ENCODE measurements at regions not wholly inside any gene's neighbourhood (a gene's known extent, or its start where the extent isn't known, plus 50 kb on each side); places are given as distances from the start of the nearest gene placed in this dataset.

GRCh38 chr14:22070119-22070982, 396.7 kb upstream of the OR4E1 start:
- DNase-seq = no peak

DNA sequence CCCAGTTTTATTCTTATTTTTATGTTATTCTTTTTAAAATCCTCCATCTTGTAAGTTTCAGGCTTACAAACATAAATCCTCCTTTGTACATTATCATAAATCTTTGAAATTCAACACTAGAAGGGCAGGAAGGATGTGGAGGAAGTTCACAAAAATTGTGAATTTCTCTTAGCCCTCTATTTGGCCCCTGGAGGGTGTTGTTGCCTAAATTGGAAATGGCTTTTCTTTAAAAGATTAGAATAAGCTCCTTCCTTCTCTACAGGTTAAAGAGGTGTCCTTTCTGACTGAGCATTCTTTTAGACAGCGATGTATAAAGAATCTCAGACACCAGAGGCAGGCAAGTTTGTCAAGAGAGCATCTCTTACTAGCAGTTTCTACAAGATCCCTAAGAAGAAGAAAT, 391.7 kb upstream of the OR4E1 start:
- no peak for DNase-seq

- no peak for DNase-seq
These were observed 385.6 kb upstream of the OR4E1 start for GRCh38 chr14:22059201-22059600.

DNA sequence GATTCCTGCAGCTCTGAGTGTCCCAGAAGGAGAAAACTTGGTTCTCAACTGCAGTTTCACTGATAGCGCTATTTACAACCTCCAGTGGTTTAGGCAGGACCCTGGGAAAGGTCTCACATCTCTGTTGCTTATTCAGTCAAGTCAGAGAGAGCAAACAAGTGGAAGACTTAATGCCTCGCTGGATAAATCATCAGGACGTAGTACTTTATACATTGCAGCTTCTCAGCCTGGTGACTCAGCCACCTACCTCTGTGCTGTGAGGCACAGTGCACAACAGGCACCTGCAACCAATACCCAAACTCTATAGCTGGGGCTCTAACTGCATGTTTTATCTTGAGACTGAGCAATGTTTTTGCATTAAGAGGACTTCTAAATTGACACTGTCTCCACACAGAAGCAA, 379.2 kb upstream of the OR4E1 start:
- no peak for DNase-seq

DNA sequence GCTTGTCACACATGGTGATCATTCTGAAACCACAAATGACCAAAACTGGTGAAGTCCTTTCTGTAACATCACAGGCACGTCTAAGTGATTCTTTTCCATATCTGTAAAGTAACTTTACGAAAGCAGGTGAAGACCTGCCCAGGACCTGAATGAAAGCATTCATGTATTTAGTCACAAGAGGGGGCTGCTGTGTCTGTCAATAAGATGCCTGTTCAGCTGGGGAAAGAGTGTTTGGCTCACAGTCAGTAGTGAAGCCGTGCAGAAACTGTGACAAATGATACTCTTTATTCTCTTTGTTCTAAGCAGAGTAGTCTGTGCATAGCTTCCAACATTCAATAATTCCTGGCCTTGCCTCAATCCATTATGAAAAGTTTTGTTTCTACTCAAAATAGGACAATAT, 373.5 kb upstream of the OR4E1 start:
- DNase-seq = peak in 10 of 51 donors; percentile 2 to 33 (median 12)

GRCh38 chr14:22046063-22046462, 372.4 kb upstream of the OR4E1 start:
- no peak for DNase-seq

- no peak for DNase-seq
These were observed 370.6 kb upstream of the OR4E1 start for GRCh38 chr14:22044193-22044592.

- DNase-seq = no peak
These were observed 367.1 kb upstream of the OR4E1 start for GRCh38 chr14:22040781-22041125.

- peak in 1 of 51 donors; percentile 0 for DNase-seq
These were observed 366.5 kb upstream of the OR4E1 start for GRCh38 chr14:22039938-22040780.

- DNase-seq = no peak
These were observed 363.1 kb upstream of the OR4E1 start for GRCh38 chr14:22036541-22037239.

DNA sequence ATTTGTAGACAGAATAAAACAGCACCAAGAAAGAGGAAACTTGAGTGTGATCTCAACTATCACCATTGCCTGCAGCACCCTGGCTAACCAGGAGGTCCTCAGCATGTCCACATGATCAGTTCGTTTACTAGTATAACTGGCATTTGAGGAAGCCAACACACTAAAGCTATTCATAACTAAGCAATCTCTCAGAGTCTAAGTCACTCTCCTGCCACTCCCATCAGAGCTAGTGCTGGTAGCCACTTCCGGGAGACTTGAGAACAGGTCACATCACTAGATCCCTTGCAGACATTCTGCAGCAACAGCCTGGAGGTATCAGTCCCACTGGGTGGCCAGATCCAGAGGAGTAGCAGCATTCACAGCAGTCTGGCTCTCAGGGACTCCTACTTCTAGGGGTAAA, 352.9 kb upstream of the OR4E1 start:
- no peak for DNase-seq

DNA sequence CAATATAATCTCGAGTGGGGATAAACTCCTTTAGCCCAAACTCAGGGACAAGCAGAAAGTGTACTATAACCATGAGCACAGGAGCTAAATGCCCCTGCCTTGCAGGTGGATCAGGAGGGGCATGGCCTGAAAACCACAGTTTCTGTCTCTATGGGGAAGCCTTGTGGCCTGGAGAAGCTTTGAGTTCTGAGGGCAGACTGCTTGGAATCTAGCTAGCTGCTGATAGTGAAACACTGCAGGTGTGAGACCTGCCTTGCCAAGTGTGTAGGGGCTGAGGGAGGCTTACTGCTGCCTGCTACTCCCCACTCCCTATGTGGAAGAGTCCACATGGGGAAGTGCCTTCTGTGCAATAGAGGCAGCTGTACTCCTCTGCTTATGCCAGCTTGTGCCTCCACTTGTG, 352.3 kb upstream of the OR4E1 start:
- no peak for DNase-seq

GRCh38 chr14:22024137-22024536, 350.5 kb upstream of the OR4E1 start:
- DNase-seq = no peak

DNA sequence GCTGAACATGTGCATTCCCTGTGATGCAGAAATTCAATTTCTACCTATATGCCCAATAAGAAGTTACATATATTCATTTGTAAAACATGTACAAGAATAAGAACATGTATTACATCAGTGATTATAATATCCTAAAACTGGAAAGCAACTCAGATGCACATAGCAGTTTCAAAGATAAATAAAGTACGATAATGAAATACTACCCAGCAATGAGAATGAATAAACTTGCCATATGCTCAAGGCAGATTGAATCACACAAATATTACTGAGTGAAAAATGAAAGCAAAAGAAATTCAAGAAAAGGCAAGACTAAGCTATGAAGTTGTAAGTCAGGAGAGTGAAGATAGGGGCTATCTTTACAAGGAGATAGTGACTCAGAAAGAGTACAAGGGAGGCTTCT, 345.3 kb upstream of the OR4E1 start:
- no peak for DNase-seq

DNA sequence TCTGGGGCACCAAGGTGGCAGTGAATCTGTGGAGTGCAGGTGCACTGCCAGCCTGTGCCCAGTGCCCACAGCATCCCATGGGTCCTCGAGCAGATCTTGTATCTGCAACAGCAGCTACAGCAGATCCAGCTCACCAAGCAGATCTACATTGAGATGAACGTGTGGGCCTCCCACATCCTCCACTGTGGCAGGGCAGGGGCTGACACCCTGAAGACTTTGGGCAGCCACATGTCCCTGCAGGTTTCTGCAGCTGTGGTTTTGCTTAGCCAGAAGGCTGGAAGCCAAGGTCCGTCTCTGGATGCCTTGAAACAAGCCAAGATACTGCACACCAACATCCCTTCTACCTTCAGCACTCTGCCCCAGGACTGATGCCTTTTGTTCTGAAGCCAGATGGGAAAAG, 338.8 kb upstream of the OR4E1 start:
- no peak for DNase-seq

DNA sequence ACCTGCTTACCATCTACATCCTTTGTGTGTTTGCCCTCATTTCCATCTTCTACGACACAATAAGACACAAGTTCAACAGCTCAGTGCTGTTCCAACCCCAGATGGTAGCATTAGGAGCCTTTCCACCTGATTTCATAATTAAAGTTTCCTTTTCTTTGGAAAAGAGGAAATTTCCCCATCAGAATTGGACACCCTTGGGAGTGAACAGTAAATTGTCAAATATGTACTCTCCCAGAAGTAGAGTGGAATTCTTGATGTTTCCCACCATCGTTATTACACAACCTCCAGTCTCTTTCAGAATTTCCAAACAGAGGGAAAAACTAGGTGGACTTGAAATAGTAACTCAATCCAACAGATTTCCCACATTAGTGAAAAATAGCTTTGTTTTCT, 337.6 kb upstream of the OR4E1 start:
- DNase-seq = no peak

DNA sequence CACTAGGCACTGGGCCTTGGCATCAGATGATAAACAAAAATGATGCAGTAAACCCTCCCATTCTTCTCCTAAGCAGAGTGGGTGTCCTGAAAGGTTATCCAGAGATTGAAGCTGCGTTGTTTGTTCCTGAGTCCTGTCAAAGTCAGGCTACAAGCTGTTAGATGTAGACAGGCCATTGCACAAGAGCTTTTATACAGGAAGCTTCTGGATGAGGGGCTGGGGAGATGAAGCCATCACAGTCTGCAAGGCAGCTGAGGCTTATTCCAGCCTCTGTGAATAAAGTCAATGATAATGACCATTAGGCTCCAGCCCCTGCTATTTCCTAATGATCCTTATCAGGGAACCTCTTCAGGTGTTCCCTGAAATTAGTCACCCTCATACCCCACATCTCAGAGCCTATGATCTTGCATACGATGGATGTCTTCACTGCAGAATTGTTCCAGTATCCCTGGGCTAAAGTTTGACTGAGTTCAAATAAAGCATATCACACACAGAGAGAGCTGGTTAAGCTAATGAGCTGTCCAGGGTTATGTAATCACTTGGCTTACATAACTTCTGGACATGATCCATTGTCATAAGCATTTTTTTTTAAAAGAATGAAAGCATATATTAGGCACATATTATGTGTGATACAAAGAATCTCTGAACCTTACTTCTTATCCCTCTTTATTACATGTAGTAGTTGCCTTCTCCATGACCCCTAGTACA, 337.1 kb upstream of the OR4E1 start:
- DNase-seq = no peak

- DNase-seq = no peak
These were observed 335.1 kb upstream of the OR4E1 start for GRCh38 chr14:22008766-22009165.

DNA sequence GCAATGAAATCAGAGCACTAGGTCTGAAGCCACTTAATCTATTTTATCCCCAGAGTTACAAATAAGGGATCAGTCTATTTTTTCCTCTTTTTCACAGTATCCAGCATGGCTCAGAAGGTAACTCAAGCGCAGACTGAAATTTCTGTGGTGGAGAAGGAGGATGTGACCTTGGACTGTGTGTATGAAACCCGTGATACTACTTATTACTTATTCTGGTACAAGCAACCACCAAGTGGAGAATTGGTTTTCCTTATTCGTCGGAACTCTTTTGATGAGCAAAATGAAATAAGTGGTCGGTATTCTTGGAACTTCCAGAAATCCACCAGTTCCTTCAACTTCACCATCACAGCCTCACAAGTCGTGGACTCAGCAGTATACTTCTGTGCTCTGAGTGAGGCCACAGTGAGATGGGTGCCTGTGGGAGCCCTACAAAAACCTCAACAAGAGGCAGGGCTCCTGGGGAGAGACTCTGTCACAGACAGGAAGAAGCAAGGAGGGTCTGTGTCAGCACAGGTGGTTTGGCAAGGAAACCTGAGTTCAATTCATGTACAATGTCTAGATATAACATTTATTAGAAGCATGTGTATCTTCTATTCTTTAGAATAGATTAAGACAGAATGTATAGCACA, 334.3 kb upstream of the OR4E1 start:
- no peak for DNase-seq

- DNase-seq = no peak
These were observed 333.7 kb upstream of the OR4E1 start for GRCh38 chr14:22007363-22007762.

DNA sequence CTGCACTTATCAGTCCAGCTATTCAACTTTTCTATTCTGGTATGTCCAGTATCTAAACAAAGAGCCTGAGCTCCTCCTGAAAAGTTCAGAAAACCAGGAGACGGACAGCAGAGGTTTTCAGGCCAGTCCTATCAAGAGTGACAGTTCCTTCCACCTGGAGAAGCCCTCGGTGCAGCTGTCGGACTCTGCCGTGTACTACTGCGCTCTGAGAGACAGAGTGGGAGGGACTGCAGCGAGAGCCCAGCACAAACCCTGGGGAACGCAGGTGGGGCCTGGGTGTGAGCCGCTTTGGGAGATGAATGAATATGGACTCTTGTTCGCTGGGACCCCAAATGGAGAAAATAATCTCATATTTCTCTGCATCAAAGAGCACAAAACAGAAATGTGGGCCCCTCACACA, 329.8 kb upstream of the OR4E1 start:
- no peak for DNase-seq
